NT2/D1 (cell line): ENCODE measurements at regions not wholly inside any gene's neighbourhood (a gene's known extent, or its start where the extent isn't known, plus 50 kb on each side); places are given as distances from the start of the nearest gene placed in this dataset.

Experiments
- SUZ12 ChIP-seq: IDR thresholded peaks from 2 replicates; pipeline ENCODE4 v1.6.1; 2011; ENCODE audit not compliant: insufficient read length, insufficient read depth; ENCODE audit errors: extremely low read depth
- ZNF274 ChIP-seq: IDR thresholded peaks from 2 replicates; pipeline ENCODE4 v1.6.1; 2011; ENCODE audit warnings: mild to moderate bottlenecking, low read depth, low read length

DNA sequence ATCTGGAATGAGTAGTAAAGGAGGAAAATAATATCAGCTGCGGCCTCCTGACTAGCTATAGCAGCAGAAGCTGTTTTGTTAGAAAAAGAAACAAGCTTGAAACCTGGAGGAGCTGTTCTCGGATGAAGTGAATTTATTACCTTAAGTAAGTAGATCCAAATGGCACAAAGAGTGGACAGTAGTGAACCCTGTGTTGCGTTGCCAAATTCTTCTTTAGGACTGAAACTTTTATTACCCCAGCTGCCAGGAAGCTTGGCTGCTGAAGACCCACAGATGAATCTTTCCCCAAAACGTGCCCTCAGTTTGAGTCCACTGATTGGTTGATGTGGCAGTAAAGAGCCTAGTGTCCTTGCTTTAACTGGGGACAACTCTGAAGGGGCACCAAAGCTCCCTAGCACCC lies 366.8 kb upstream of the GBE1 start:
- TF ChIP-seq ZNF274 (no peak), SUZ12 (no peak)
